GM21381 (cell line): ENCODE measurements at regions not wholly inside any gene's neighbourhood (a gene's known extent, or its start where the extent isn't known, plus 50 kb on each side); places are given as distances from the start of the nearest gene placed in this dataset.

Experiments
- ATAC-seq: cut with Tn5 transposase; IDR thresholded peaks from one replicate; pipeline ENCODE4 v1.9.1; 2021; ENCODE audit warnings: mild to moderate bottlenecking, moderate library complexity; ENCODE audit not compliant: unreplicated experiment

- ATAC-seq: no peak
Measured at GRCh38 chr14:25197885-25198284, 147.9 kb upstream of the STXBP6 start.

GRCh38 chr14:25180221-25180620, 130.3 kb upstream of the STXBP6 start:
- no peak for ATAC-seq

DNA sequence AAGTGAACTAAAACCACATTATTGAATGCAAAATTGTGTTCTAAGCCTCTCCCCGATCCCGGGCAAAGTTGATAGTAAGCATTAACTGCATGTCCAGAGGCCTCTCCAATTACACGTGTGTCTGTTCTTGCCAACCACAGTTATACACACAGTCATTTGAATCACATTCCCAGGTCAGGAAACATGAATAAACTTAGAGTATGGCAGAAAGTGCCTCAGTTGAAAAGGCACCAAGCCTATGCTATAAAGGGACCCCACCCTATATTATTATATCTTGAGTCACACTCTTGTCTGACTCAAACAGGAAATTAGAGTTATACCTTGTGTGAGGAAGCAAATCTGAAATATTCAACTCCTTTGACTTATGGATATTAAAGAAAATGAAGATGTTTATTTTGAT, 128.3 kb upstream of the STXBP6 start:
- ATAC-seq: no peak

DNA sequence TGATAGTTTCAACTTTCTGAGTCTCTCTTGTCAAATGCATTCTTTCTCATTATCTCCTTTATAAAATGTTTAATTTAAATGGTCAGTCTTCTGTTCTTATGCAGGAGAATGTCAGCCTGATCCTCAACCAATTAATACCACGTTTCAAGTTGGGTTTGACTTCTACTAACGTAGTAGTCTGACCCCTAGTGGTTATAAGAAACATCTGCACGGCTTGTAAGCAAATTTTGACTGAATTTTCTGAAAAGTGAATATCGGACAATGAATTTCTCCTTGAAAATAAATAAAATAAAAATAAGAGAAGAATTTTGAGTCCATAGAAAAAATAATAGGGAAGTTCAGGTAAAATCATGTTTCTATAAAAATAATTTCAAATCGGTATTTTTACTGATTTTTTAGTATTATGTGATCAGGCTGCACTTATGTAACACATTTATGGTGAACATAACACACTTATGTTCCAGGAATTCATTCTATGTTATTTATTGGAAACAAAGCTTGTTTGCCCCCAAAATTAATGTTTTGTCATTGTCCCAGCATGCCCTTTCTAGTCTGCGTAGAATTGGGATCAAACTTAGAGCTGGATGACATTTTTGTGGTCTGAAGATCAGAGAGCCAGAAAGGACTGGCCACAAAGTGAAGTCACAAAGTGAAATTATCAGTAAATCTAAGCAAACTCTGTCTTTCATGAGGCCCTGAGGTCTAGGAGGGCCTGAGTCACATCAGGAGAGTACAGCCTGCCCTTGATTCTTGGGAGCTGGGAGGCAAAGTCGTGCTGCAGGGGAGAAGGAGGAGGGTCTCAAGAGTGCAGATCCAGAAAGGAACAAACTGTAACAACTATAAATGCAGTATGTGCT, 101.2 kb upstream of the STXBP6 start:
- ATAC-seq: no peak

GRCh38 chr14:25150401-25150800, 100.5 kb upstream of the STXBP6 start:
- no peak for ATAC-seq

- ATAC-seq: no peak
Measured at GRCh38 chr14:25140411-25140810, 90.5 kb upstream of the STXBP6 start.

- ATAC-seq: no peak
Measured at GRCh38 chr14:25136811-25137210, 86.9 kb upstream of the STXBP6 start.

GRCh38 chr14:25134184-25134583, 84.2 kb upstream of the STXBP6 start:
- ATAC-seq: no peak

DNA sequence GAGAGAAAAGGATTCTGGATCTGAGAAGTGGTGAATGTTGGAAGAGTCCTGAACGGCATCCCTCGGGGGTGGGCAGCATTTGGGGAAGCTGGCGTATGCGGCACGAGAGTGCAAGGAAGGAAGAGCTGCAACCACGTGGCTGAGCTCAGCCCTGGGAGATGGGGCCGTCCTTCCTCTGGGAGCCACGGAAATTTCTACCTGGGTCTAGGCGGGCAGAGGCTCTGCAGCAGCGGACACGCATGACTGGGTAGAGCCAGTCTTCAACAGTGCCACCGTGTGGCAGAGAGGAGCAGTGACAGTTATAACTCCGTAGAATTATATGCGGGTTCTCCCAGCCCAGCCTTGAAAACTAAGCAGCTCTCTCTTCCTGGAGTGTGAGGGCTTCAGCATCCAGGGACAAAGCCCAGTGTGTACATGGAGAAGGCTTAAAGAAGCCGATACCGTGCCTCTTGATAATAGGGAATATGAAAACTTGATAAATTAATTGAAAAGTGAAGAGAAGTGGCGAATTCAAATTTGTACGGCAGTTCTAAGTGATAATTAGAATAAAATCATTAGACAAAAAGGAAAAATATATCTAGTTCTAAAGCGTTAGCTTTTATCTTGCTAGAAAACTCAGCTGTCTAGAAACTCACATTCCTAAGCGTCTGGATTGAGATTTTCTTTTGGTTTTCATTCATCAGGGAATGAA, 82.9 kb upstream of the STXBP6 start:
- peak; percentile 83 for ATAC-seq

GRCh38 chr14:25132094-25132493, 82.1 kb upstream of the STXBP6 start:
- ATAC-seq: no peak

DNA sequence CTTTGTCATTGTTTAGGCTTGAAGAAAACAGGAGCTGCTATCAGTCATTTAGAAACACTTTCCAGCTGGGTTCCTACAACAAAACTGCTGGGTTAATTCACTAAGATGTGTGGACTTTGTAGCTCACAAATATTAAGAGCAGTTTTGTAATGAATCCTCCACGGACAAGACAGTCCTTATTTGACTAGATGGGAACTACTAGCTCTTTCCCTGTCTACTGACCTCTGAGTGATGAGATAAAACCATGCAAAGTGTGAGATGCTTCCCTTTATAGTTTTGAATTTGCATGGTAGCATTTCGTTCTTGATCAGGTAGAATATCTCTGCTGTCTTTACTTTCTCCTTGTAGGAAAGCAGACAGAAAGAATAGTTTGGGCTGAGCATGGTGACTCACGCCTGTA, 72.9 kb upstream of the STXBP6 start:
- no peak for ATAC-seq

DNA sequence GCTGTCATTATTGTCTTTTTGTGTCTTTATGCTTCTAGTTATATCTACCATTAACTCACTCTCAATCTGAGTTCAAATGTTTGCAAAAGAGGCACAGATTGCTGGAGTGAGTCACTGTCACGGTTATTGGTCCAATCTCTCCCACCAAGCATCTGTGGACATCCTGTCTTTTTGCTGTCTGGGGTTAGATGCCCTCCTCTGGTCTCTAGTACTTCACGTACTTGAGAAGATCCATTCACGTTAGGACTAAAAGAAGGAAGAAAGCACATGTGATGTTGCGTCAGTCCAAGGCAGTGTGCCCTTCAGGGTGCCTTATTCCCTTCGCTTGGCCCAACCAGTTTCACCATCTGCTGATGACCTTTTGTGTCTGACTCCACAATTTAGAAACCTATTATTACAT, 72.3 kb upstream of the STXBP6 start:
- ATAC-seq: no peak

- ATAC-seq: no peak
Measured at GRCh38 chr14:25121337-25122129, 71.6 kb upstream of the STXBP6 start.

DNA sequence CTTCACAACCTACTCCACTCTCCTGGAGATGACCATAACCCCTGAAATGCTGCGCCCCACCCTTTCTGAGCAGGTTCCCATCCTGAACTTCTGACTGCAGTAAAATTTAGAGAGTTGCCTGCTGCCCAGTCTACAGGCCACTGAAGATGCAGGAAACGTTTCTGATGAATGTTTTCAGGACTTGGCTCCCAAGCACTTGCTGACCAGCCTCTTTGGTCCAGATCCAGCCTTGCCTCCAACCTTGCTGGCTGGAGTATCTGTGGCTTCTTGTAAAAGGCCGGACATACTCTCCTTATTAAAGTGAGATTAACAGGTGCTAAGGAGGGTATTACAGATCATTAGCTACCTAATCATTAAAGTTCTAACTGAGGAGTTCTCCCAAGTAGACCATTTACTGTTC, 70.3 kb upstream of the STXBP6 start:
- ATAC-seq: no peak

- ATAC-seq: no peak
Measured at GRCh38 chr14:25118671-25119070, 68.7 kb upstream of the STXBP6 start.

- no peak for ATAC-seq
Measured at GRCh38 chr14:25117342-25117741, 67.4 kb upstream of the STXBP6 start.

DNA sequence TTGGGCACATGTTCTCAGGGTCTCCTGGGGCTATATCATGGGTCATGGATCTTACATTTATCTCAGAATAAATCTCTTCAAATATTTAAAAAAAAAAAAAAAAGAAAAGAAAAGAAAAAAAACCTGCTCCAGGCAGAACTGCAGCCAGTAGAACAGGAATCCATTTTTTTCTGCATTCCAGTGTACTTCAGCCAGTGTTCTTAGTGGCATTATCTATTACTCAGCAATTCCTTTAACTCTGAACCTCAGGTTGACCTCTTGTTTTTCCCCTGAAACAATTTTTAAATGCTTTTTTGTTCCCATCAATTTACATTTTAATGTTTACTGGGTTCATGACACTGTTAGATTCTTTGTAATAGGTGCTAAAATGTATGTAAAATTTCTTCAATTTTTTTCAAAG, 66.7 kb upstream of the STXBP6 start:
- no peak for ATAC-seq

GRCh38 chr14:25113394-25113793, 63.4 kb upstream of the STXBP6 start:
- ATAC-seq: no peak

DNA sequence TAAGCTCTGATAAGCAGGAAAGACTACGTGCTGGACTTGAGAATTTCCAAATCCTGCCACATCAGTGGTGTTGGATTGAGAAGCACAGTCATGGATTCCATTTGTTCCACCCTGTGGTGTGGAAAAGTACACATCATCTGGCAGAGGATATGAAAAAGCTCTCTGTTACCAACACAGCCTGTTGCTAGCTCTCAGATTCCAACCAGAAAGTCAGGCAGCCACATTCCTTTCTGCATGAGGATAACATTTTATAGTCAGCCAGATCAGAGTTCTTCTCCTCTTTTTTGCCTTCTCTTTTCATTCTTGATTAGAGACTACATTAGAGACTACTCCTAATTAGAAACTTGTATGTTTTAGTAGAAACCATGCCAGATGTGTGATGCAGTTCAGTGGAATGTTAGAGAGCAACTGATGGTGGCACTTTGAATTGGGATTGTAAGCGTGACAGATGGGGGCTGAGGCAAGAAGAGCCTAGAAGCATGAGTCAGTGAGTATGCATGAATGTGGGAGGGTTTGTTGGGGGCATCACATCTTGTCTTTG, 61.2 kb upstream of the STXBP6 start:
- no peak for ATAC-seq

DNA sequence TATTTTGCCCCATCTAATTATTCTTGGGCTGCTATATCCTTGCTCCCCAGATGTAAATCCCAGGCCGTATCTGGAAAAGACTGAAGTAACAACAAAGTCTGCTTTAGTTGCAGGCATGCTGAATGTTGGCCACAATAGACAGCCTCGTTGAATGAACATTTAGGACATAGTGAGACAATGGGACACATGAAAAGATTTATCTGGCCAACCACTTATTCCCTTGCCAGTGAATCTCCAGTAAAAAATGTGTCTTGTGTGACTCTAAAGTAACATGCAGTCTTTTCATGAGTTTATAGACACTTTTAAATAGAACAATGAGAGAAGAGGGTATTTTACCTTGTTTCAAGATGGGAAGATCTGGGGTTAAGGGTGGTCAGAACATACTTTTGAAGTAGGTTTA, 60.2 kb upstream of the STXBP6 start:
- no peak for ATAC-seq

DNA sequence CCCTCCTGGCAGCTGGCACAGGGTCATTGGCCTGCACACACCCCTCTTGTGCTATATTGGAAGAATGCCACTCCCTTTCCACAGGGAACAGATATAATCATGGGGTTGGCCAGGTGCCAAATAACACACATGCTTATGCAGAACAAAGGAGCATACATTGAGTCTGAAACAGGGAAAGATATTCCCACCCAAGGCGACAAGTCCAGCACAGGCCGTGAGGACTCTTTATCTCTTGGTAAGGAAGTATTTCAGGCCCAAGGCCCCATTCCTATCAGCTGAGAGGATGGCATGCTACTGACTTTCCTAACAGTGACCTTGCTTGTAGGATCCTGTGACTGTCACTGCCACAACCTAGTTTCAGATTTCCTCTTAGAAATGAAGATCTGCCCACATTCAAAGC, 59.0 kb upstream of the STXBP6 start:
- no peak for ATAC-seq
